ENCODE measurements at regions not wholly inside any gene's neighbourhood (a gene's known extent, or its start where the extent isn't known, plus 50 kb on each side); places are given as distances from the start of the nearest gene placed in this dataset.

DNA sequence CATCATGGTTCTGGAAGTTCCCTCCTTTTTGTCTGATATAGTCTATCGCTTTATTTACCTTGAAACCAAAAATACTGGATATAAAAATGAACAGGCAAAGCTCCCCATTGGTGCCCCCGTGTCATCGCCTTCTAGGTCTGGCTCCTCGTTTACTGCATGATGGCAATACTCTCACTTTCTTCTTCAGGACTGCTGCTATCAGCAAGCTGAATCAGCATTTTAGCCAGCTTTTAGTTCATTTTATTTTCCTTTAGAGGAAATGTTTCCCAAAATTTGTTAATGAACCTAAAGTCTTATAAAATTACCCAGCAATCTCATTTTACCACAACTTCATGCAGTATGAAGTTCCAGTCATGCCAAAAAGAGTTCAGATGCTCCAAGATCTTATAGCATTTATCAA, 80.5 kb downstream of the ZIC3 start:
- intact Hi-C loops (cut with DNase I): no loop called here
- no peaks in the 10 kb centered on the region for H3K27me3 ChIP-seq
- no peaks in the 10 kb centered on the region for H3K4me1 ChIP-seq
- TF ChIP-seq POLR2A (IDR thresholded peaks at IDR 0.05): no peak
- no peak for TF ChIP-seq CTCF (IDR thresholded peaks at IDR 0.05)
- WGBS, 2 donors: 54 to 74% methylated on average over 4 of the region's 4 CpGs
- no peak overlapping the region for H3K27ac ChIP-seq
- no peaks in the 10 kb centered on the region for H3K9me3 ChIP-seq
- no peaks in the 10 kb centered on the region for H3K36me3 ChIP-seq
- H3K4me3 ChIP-seq: no peak overlapping the region
- no peak for DNase-seq

- H3K4me1 ChIP-seq: no peaks in the 10 kb centered on the region
- intact Hi-C loops (cut with DNase I): no loop called here
- WGBS, 2 donors: 33 to 41% methylated on average over 1 to 2 of the region's 2 CpGs
Observed at GRCh38 chrX:137651647-137652046, 85.7 kb downstream of the ZIC3 start.

GRCh38 chrX:137652086-137652485, 86.2 kb downstream of the ZIC3 start:
- WGBS, 2 donors: 39 to 68% methylated on average over 3 of the region's 3 CpGs
- intact Hi-C loops (cut with DNase I): no loop called here
- H3K4me1 ChIP-seq: no peaks in the 10 kb centered on the region
- no peaks in the 10 kb centered on the region for H3K9me3 ChIP-seq
- no peak overlapping the region for H3K27ac ChIP-seq
- DNase-seq: no peak
- TF ChIP-seq CTCF (IDR thresholded peaks at IDR 0.05): no peak
- no peak for TF ChIP-seq POLR2A (IDR thresholded peaks at IDR 0.05)
- no peaks in the 10 kb centered on the region for H3K36me3 ChIP-seq
- H3K4me3 ChIP-seq: no peak overlapping the region
- no peaks in the 10 kb centered on the region for H3K27me3 ChIP-seq

More at GRCh38 chrX:137651647-137652046, 85.7 kb downstream of the ZIC3 start:
- Histone ChIP-seq H3K27me3 (no peaks in the 10 kb centered on the region), H3K27ac (no peak overlapping the region), H3K9me3 (no peaks in the 10 kb centered on the region), H3K4me3 (no peak overlapping the region), H3K36me3 (no peaks in the 10 kb centered on the region)
- TF ChIP-seq CTCF (IDR thresholded peaks at IDR 0.05): no peak
- no peak for TF ChIP-seq POLR2A (IDR thresholded peaks at IDR 0.05)
- DNase-seq: no peak

GRCh38 chrX:137654481-137654880, 88.6 kb downstream of the ZIC3 start:
- Histone ChIP-seq H3K27me3 (no peaks in the 10 kb centered on the region), H3K4me1 (no peaks in the 10 kb centered on the region), H3K27ac (no peak overlapping the region), H3K9me3 (no peaks in the 10 kb centered on the region), H3K36me3 (no peaks in the 10 kb centered on the region), H3K4me3 (no peak overlapping the region)
- intact Hi-C loops (cut with DNase I): no loop called here
- DNase-seq: no peak
- no peak for TF ChIP-seq POLR2A (IDR thresholded peaks at IDR 0.05)
- TF ChIP-seq CTCF (IDR thresholded peaks at IDR 0.05): no peak

- no peaks in the 10 kb centered on the region for H3K4me1 ChIP-seq
- TF ChIP-seq CTCF (IDR thresholded peaks at IDR 0.05) (no peak), POLR2A (IDR thresholded peaks at IDR 0.05) (no peak)
- intact Hi-C loops (cut with DNase I): no loop called here
- H3K36me3 ChIP-seq: no peaks in the 10 kb centered on the region
- H3K4me3 ChIP-seq: no peak overlapping the region
- no peak overlapping the region for H3K27ac ChIP-seq
- no peaks in the 10 kb centered on the region for H3K9me3 ChIP-seq
- H3K27me3 ChIP-seq: no peaks in the 10 kb centered on the region
- WGBS, 2 donors: 64 to 66% methylated on average over 6 of the region's 6 CpGs
- DNase-seq: no peak
Observed at GRCh38 chrX:137667776-137668175, 101.8 kb downstream of the ZIC3 start.
